HG03520 (cell line): ENCODE measurements at regions not wholly inside any gene's neighbourhood (a gene's known extent, or its start where the extent isn't known, plus 50 kb on each side); places are given as distances from the start of the nearest gene placed in this dataset.

Experiments
- ATAC-seq: cut with Tn5 transposase; IDR thresholded peaks from one replicate; pipeline ENCODE4 v1.9.1; 2021; ENCODE audit warnings: mild to moderate bottlenecking, moderate library complexity; ENCODE audit not compliant: unreplicated experiment

DNA sequence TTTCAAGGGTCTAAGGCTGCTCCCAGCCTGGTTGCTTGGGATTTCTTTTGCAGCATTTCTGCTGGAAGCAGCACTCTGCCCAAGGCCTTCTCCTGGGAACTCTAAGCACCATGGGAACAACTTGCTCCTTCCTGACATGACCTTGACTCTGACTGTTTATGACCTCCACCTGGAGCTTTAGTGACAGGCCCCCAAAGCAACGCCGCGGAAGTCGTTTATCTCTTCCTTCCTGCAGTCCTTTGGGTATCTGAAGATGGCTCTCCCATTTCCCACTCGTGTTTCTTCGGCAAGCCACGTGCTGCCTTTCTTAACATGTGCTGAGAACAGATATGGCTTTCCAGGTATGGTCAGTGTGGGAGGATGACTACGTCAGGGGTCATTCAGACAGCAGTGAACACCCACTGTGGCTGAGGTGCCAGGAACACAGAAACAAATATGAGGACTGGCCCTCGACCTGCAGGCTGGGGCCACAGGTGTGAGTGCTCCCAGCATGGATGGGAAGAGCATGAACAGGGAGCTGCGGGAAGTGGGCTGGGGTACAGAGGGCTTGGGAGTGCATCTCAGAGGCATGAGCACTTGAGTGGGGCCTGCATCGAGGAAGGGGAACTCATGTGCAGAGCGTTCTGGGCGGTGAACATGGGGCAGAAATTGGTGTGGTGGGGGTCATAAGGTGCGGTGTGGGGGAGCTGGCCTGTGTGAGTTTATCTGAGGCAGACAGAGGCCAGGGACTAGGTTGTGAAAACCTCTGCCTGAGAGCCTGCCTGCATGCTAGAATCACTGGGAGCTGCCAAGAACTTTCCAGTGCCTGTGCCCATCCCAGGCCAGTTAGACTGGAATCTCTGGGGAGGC lies 140.5 kb downstream of the TSN start:
- no peak for ATAC-seq

DNA sequence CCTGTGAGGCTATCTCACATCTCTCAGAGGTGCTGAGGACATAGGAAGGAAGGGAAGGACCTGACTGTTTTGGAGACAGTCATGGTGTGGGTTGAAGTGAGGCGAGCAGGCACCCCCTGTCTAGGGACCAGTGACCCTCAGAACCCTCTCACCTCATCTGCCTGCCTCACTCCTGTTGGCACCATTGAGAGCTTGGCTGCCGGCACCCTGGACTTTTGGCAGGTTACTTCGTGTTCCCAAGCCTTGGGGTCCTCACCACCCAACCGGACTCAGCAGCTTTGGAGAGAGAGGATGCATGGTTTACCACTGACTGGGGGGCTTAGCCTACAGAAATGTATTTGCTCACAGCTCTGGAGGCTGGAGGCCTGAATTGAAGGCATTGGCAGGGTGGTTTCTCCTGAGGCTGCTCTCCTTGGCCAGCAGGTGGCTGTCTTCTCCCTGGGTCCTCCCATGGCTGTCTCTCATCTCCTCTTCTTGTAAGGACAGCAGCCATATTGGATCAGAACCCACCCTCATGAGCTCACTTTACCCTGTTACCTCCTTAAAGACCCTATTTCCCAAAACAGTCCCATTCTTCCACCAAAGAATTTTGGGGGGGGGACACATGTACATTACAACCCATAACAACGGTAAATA lies 142.0 kb downstream of the TSN start:
- ATAC-seq: peak; percentile 90

DNA sequence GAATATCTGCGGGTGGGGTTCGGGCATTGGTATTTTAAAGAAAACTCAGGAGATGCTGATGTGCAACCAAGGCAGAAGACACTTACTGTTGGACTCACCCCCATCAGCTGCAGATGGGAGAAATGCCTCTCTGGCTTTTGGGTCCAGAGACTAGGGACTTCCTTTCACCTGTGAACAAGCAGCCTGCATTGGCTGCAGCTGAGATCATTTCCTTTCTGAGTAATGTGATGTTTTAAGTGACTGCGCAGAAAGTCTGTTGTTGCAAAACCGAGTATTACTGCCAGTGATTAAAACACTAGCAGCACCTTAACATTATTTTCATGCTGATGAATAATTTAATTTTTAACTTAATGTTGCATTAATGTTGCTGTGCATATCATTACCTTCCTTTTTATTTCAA lies 143.0 kb downstream of the TSN start:
- ATAC-seq: no peak

DNA sequence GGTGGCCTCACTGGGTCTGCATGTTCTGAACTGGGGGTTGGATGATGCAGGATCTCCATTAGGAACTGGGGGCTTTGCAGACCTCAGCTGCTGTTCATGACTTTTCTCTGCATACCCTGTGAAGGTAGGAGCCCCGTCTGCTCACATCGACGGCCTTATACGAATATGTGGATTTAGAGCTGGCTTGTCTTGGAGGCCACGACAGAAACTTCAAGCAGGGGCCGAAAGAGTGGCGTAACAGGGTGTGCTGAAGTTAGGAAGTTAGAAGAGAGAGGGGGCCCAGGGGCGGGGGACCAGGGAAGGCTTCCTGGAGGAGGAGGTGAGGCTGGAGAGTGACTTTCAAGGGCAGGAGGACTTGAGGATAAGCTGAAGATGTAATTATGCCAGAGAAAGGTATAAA lies 144.9 kb downstream of the TSN start:
- no peak for ATAC-seq

DNA sequence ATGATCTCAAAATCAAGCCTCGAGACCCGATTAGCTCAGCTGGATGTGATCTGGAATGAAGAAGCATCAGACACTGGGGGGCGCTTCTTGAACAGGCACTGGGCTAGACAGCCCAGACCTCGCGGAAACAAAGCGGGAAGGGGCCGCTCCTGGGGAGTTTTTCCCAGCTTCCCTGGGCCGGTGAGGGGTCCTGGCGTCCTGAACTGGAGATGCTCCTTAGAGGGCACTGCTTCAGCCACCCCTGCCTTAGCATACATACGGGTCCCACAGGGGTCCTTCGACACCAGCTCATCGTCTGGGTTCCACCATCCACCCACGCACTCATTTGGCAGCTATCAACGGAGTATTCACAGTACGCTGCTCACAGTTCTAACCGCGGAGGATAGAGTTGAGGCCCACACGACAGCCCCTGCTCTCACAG lies 146.7 kb downstream of the TSN start:
- ATAC-seq: no peak

DNA sequence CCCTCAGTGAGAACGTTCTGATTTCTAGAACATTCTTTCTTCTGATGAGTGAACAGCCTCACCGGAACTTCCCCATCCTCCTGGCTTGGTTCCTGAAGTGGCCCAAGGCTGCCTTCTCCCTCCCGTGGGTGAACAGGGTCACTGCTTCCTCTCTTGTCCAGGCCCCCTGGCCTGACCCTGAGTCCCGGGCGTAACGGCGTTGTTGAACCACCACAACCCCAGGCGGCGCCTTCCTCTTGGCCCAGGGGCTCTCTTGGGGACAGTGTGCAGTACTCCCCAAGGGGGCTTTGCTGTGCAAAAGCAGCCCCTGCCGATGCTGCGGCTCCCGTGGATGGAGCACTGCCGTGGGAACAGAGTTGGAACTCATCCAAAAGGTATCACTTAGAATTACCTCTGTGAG lies 147.2 kb downstream of the TSN start:
- ATAC-seq: no peak

DNA sequence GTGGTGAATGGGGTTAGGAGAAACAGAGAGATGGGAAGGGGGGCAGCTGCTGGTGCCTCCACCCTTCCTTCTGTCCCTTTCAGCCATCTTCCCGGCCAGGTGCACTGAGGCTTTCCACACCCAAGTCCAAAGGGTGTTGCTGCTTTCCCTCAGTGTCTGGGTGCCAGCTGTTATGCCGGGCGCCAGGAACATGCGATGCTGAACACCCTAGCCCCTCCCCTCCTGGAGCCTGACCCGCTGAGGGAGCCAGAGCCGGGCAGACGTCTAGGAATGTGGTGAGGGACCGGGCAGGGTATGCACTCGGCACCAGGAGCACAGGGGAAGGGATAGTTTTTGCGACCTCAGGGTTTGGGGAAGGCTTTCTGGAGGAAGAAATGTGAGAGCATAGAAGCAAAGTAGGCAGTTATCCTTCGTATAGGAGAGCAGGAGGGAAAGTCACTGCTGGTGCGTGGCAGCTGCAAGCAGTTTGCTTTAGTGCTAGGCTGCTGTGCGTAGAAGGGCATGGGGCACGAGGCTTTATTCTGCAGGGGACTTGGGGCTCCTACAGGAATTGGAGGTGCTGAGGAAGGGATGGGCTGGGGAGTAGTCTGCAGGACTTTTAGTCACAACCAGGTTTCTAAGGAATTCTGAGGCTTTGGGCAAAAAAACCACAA lies 147.7 kb downstream of the TSN start:
- ATAC-seq: no peak

DNA sequence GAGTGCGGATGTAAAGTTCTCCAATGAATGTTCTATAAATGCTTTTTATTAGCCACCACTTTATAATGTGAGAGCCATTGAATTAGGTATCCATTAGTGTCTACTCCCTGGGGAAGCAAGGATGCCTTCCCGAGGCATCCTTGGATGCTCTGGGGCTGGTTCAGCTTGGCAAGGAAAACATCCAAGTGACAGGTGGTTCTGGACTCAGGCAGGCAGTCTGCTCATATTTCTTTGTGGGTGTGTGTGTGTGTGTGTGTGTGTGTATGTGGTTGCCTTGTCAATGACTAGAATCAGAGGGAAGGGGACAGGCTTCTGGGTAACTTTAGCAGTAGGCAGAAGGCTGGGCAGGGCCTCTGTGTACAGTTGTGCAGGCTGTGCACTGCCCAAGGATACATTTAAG lies 149.2 kb downstream of the TSN start:
- ATAC-seq: no peak

DNA sequence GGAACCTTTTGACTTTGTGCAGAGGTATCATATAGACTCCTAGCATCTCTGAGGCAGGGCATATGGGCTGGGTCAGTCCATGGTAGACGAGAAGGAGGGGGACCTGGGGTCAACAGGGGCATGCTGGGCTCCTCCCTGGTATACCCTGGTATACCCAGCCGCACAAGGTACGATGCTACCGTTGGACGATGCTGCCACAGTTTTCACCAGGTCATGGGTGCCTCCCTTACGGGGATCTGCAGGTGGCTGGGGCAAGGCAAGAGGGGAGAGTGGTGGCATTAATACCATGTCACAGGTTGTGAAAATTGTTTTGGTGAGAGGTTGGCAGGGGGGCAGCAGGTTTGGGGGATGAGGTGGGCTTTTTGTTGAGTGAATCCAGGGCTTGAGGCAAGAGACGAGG lies 149.8 kb downstream of the TSN start:
- no peak for ATAC-seq

DNA sequence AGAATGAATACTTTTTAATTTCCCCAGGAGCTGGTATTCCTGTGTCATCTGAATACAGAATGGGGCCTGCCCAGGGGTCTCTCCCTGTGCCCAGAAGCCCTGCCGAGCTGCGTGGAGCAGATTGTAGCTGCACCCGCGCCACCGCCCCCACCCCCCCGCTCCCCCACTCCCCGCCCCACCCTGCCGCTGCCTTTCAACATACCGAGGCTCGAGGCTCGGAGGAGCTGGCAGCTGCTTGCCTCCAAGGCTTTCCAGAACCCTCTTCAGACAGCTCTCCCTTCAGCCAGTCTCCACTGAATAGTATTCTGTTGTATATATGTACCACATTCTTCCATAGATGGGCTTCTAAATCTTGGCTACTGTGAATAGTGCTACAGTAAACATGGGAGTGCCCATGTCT lies 150.7 kb downstream of the TSN start:
- no peak for ATAC-seq

DNA sequence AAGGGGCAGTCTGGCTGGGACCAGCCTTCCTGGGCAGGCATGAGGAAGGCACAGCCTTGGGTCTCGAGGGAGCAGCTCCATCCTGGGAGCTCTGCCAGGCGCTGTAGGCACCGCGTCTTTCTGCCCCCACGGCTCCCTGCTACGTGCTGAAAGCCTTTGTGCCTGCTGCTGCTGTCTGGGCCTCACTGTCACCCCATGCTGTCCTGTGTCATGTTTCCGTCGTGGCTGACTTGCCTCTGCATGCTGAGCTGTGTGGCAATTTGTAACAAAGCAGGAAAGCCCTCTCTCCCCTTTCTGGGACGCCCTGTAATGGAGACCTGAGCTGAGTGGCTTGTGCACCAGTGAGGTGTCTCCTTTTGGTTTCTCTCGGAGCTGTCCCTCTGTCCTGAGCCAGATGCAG lies 152.5 kb downstream of the TSN start:
- ATAC-seq: no peak

DNA sequence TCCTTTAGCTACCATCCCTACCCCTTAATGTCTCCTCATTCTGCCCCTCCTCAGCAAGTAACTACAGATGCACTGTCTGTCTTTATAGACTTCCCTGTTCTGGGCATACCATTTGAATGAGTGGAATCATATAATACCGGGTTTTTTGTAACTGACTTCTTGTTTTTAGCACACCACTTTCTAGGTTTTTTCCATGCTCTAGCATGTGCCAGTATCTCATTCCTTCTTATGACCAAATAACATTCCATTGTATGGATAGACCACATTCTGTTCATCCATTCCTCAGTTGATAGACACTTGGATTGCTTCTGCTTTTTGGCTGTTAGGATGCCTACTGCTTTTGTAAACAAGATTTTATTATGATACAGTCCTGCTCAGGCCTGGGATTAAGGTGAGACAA lies 154.7 kb downstream of the TSN start:
- no peak for ATAC-seq

DNA sequence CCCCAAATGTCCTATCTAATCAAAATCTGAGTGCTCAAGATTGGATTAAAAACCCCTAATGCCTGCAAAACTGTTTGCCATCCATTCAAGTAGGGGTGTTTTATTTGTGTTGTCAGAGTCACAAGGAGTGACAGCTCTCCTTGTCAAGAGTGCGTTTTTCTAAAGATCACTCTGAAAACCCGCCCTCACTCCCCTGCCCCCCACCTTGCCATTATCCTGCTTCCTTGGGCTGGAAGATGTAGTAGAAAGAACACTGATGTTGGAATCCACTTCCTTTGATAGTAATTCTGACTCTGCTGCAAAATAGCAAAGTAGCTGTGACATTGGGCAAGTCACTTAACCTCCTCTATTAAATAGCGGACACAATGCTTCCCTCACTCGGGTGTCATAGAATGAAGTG lies 155.6 kb downstream of the TSN start:
- no peak for ATAC-seq

DNA sequence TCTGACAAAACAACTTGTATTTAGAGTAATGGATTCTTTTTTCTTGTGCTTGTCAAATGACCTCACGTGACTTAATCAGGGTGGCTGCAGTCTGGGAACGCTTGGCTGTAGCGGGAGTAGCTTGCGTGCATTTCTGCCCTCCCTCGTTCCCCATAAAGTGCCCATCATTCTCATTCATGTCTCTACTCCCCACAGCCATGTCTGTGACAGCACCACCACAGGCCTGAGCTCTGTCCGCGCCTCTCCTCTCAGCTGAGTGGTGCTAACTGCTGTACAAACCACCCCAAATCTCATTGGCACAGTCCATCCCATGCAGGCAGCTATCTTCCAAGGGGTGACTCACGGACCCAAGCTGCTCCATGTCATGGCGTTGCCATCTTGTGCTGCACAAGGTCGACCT lies 161.7 kb downstream of the TSN start:
- ATAC-seq: no peak

DNA sequence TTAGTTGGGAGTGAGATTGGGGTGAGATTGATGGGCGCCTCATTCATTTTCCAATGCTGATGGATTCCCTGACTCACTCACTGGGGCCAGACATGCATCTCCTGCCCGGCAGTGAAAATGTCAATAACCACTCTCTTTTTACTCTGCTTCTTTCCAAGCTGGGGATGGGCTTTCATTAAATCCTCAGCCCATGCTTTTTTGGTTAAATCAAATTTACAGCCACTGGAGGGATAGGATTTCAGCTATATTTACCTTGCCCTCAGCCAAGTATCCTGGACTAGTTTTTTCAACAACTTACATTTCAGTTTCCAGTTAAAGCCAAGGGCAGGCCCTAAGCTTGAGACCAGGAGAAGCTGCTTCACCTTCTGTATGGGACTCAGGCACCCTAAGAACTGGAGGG lies 162.8 kb downstream of the TSN start:
- ATAC-seq: no peak

DNA sequence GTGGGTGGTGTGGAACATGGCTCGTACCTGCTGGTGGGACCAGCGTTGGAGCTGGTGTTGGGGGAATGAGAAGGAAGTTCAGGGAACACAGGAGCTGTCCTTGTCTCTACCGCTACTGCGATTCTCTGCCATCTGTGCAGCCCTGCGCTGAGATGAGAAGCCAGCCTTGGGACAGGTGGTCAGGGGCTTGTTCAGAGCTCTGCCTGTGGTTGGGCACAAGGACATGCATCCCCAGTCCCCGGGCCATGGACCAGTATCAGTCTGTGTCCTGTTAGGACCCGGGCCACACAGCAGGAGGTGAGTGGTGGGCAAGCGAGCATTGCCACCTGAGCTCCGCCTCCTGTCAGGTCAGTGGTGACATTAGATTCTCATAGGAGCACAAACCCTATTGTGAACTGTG lies 164.4 kb downstream of the TSN start:
- ATAC-seq: no peak

DNA sequence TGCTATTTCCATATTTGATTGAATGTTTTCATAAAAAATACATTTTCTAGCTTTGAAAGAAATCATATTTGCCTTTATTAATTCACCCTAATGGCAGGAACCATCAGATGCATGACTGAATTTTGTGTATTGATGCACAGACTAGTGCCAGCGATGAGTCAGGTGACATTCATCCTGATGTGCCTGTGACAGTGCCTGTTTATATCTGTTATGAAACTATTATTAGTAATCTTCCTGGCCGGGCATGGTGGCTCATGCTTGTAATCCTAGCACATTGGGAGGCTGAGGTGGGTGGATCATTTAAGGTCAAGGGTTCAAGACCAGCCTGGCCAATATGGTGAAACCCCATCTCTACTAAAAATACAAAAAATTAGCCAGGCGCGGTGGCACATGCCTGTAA lies 170.0 kb downstream of the TSN start:
- ATAC-seq: no peak

DNA sequence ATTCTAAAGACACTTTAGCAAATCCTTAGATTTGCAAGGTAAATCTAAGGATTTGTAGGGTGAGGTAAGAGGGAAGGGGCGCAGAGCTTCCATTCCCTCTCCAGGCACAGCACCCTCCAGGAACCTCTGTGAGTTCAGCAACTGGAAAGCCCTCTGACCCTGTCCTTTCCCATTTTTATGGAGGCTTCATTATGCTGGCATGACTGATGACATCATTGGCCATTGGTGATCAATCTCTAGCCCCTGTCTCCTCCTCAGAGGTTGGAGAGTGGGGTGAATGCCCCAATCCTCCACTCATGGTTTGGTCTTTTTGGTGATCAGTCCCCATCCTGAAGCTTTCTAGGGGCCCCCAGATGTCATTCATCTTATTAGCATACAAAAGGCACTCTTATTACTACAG lies 187.8 kb downstream of the TSN start:
- no peak for ATAC-seq

DNA sequence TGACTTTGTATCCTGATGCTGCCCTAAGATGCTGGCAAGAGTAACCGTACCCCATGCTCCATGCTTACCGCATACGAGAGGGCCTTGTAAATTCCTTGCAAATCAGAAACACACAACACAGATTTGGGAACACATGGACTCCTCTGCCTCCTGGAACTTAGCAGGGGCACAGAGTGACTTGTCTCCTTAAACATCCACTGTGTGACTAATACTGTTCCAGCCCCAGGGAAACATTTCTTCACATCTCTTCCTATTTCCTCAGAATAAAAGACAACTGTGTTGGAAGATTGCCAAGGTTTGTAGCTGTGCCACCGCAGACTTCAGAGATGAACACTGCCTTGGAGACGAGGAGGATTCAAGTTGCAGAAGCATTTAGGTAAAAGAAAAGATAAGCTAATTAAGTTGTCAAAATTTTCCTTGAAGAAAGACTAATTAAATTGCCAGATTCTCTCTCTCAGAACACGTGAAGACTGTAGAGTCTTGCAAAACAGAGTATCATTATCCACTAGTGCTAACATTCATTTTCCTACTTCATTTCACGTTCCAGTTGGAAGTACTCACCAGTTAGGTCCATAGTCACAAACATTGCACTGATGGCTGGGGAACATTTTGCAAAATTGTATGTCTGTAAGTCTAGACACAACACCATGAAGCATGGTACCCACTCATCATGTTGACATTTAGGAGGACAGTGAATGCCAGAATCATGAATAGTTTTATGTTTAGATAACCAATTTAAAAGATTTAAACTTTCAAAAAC lies 188.8 kb downstream of the TSN start:
- no peak for ATAC-seq

DNA sequence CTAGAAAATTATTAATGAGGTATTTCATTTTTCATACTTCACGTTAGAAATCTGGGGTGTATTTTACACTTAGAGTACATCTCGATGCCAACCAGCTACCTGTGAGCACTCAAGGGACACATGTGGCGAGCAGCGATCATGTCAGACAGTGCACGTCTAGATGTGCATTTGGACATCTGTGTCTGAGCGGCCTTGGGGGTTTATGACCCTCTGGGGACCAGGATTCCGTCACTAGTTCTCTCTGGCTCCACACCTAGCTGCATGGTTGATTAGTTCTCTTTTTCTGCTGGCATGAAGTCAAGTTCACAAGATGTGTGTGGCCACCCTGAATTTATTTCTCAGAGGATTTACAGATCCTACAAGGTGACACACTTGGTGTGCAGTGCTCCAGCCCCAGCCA lies 192.2 kb downstream of the TSN start:
- ATAC-seq: no peak

DNA sequence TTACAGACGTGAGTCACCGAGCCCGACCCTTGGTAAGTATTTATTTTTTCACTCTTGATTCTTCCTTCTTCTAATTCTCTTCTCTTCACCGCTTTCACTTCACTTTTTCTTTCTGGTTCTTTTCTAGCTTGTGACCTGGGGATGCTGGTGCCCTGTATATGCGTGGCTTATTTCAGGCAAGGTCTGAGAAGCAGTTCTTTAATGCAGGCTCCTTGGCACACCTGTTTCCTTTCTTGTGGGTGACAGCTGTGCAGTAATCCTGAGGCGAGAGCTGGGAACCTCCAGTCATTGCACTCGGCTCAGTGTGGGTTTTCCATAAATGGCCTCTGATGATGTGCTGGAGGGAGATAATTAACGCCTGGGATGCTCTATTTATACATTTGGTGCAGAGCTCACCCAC lies 193.8 kb downstream of the TSN start:
- ATAC-seq: no peak

DNA sequence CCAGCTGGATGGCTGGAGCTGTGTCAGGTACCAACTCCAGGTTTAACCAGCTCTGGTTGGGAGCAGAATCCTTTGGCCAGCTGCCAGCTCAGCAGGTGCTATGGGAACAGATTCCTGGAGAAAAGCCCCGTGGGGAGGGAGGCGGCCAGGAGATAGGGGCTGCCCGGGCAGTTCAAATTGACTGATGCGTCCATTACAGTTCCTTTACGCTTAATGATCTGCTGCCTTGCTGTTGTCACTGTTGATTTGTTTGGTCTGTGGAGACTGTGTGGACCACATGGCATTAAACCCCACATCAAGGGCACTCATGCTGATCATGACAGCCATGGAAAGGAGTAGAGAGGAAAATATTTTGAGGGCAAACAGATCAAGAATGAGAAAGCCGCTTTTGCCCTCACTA lies 200.0 kb downstream of the TSN start:
- no peak for ATAC-seq
